ENCODE measurements at regions not wholly inside any gene's neighbourhood (a gene's known extent, or its start where the extent isn't known, plus 50 kb on each side); places are given as distances from the start of the nearest gene placed in this dataset.
"Not testable (repeated sequence)": the region's sequence is repeated elsewhere in the genome, so short reads cannot be mapped to it uniquely, and the experiment has no call there.

DNA sequence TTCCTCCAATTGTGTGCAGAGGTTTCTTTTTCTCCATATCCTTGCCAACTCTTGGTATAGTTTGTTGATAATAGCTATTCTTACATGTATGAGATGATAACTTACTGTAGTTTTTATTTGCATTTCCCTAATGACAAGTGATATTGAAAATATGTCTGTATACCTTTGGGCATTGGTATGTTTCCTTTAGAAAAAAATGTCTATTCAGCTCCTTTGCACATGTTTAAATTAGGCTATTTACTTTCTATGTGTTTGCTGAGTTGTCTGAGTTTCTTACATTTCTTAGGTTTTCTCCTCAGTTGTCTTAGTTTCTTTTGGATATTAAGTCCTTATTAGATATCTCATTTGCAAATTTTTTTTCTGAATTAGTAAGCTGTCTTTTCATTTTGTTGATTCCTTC, 487.3 kb upstream of the EPHA5 start:
- no peak for DNase-seq (ENCODE audit: low spot score)

DNA sequence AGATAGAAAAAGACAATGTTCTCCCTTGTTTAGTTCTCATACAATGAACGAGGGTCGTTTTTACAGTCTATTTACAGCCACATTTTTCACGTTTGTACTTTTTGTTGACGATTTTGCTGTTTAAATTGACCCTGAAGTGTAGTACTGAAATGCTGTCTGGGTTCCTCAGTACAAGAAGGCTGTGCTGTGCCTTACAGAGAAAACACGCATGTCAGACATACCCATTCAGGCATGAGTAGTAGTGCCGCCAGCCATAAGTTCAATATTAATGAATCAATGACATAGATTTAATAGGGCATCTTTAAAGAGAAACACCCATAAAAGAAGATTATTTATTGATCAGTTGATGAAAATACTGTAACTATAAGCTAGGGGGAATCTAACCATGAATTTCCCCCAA, 459.8 kb upstream of the EPHA5 start:
- no peak for DNase-seq (ENCODE audit: low spot score)

GRCh38 chr4:66123831-66124413, 453.6 kb upstream of the EPHA5 start:
- DNase-seq (ENCODE audit: low spot score): no peak

DNA sequence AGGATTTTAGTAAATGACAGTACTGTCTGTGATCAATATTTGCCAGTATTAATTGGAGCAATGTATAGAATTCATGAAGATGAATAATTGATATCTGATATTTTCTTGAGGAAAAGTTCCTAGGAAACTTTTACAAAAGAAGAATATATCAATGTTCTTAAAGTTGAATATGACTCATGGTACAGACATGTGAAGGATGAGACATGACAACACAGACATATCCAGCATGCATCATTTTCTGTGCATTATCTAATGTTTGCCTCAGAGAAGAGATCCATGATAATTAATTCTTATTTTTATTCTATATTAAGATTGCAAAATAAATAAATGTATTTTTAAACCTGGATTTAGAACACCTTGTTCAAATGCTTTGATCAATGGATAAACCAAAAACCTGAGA, 452.9 kb upstream of the EPHA5 start:
- no peak for DNase-seq (ENCODE audit: low spot score)

DNA sequence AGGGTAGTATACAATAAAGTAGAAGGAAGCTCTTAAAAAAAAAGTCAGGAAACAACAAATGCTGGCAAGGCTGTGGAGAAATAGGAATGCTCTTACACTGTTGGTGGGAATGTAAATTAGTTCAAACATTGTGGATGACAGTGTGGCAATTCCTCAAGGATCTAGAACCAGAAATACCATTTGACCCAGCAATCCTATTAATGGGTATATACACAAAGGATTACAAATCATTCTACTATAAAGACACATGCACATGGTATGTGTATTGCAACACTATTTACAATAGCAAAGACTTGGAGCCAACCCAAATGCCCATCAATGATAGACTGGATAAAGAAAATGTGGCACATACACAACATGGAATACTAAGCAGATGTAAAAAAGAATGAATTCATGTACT, 444.9 kb upstream of the EPHA5 start:
- not testable (repeated sequence) for DNase-seq (ENCODE audit: low spot score)

DNA sequence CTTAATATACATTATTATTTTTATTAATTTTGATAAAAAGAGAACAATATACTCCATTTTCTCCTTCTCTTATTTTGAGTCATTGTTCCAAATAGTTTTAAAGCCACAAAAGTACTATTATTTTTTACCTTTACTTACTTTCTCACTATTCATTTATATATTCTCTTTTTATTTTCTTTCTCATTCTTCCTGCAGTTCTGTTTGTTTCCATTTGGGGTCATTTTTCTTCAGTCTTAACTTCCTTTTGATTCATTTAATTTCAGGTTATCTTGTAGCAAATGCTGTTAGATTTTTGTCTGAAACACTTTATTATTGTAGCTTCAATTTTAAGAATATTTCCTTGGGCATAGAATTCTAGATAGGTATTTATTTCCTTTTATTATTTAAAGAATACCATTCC, 438.6 kb upstream of the EPHA5 start:
- DNase-seq (ENCODE audit: low spot score): no peak

DNA sequence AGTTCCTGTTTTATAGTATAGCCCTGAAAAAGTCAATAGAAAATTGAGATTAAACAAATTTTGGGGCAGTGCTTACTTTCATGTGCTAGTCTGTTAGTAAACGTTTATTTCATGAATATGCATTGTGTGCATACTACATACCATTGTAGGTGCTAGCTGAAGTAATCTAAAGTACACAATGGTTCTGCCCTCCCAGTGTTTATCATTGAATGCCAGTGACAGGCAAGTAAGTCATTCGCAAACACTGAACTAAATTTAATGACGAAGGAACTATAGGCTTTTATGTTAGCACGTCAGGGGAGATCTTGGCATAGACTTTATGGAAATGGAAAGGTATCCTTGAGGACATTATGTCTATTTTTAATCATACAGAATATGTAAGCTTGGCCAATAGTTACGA, 426.9 kb upstream of the EPHA5 start:
- DNase-seq (ENCODE audit: low spot score): no peak

DNA sequence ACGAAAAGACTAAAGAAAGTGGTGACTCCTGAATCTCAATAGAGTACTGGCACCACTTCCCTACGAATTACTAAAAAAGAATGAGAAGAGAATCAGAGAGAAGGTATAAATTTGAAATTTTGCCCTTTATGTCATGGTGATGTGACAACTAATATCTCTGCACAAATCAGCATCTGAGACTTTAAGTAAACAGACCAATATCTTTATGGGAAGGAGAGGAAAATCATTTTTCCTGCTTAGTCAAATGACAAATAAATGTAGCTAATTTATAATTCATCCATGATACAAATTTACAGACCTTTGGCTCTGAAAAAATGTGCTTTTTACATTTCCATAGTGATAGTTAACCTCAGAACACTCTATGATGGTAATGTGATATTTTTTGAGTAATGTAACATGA, 424.8 kb upstream of the EPHA5 start:
- DNase-seq (ENCODE audit: low spot score): no peak

GRCh38 chr4:66094070-66094469, 423.8 kb upstream of the EPHA5 start:
- no peak for DNase-seq (ENCODE audit: low spot score)

GRCh38 chr4:66091786-66092185, 421.5 kb upstream of the EPHA5 start:
- DNase-seq (ENCODE audit: low spot score): no peak

DNA sequence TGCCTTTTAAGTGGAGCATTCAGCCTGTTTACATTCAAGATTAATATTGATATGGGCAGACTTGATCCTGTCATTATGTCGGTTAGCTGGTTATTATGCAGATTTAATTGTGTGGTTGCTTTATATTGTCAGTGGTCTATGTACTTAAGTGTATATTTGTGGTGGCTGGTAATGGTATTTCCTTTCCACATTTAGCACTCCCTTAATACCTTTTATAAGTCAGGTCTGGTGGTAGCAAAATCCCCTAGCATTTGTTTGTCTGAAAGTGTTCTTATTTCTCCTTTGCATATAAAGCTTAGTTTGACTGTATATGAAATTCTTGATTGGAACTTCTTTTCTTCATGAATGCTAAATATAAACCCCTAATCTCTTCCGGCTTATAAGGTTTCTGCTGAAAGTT, 403.7 kb upstream of the EPHA5 start:
- no peak for DNase-seq (ENCODE audit: low spot score)

DNA sequence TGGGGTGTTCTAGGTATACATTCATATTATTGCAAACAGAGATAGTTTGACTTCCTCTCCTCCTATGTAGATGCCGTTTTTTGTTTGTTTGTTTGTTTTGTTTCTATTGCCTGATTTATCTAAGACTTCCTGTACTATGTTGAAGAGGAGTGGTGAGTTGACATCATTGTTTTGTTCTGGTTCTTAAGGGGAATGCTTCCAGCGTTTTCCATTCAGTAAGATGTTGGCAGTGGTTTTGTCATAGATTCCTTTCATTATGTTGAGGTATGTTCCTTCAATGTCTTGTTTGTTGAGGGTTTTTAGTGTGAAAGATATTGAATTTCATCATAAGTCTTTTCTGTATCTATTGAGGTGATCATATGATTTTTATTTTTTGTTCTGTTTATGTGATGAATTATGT, 401.6 kb upstream of the EPHA5 start:
- DNase-seq (ENCODE audit: low spot score): no peak

- no peak for DNase-seq (ENCODE audit: low spot score)
These were observed 392.6 kb upstream of the EPHA5 start for GRCh38 chr4:66062921-66063320.

GRCh38 chr4:66062044-66062443, 391.8 kb upstream of the EPHA5 start:
- DNase-seq (ENCODE audit: low spot score): no peak

- DNase-seq (ENCODE audit: low spot score): no peak
These were observed 389.3 kb upstream of the EPHA5 start for GRCh38 chr4:66059556-66059955.

- no peak for DNase-seq (ENCODE audit: low spot score)
These were observed 388.8 kb upstream of the EPHA5 start for GRCh38 chr4:66059136-66059535.

GRCh38 chr4:66055999-66056398, 385.7 kb upstream of the EPHA5 start:
- no peak for DNase-seq (ENCODE audit: low spot score)

DNA sequence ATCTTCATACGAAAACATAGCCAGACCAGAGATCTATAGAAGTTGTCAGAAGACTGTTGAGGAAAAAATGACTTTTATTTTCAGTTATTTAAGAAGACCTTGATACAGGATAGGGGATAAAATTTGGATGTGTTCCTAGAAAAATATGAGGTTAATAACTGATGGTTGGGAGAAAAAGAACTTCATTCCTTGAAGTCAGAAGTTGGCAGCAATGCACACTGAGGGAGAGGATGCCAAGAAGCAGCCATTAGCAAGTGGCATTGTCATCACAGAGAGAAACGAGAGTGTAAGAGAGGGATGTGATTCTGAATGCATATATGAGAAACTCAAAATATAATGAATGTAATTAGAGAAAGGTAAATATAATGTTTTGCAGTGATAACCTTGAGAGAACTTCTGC, 382.1 kb upstream of the EPHA5 start:
- no peak for DNase-seq (ENCODE audit: low spot score)

DNA sequence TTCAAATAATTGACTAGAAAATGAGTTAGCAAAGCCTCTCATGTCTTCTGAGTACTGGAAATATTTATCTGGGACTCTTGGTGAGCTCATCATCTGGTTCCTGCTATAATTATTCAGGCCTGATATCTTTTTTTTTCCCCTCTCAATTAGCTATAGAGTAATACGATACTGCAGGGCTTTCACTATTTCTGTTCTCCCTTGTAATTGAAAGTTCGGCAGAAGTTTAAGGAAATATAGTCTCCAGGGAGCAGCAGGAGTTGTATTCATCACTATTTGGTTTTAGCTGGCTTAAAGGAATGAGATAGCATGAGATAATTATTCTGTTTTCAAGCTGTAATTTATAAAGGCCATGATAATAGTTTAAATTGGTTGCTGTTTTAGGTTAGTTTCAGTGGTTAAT, 378.6 kb upstream of the EPHA5 start:
- no peak for DNase-seq (ENCODE audit: low spot score)

DNA sequence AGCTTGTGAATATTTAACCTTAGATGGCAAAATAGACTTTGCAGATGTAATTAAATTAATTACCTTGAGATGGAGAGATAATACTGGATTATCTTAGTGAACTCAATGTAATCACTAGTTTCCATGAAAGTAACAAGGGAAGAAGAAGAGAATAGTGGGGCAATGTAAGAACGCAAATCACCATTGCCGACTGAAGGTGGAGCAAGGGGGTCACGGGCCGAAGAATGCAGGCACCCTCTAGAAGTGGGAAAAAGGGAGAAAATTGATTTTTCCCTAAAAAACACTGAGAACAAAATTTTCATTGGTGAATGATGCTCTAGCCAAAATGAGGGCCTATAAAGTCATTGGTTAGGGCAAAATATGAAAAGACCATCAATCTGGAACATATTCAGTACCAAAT, 375.6 kb upstream of the EPHA5 start:
- DNase-seq (ENCODE audit: low spot score): no peak

GRCh38 chr4:66035701-66036100, 365.4 kb upstream of the EPHA5 start:
- no peak for DNase-seq (ENCODE audit: low spot score)

GRCh38 chr4:66034671-66035070, 364.4 kb upstream of the EPHA5 start:
- DNase-seq (ENCODE audit: low spot score): no peak

- no peak for DNase-seq (ENCODE audit: low spot score)
These were observed 364.0 kb upstream of the EPHA5 start for GRCh38 chr4:66034262-66034661.

DNA sequence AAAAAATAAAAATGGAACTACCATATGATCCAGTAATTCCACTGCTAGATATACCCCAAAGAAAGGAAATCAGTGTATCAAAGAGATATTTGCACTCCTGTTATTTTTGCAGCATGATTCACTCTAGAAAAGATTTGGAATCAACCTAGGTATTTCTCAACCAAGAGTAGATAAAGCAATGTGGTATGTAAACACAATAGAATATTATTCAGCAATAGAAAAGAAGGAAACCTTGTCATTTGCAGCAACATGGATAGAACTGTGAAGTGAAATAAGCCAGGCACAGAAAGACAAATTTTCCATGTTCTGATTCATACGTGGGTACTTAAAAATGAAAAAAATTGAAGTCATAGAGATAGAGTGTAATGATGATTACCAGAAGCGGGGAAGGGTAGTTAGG, 362.3 kb upstream of the EPHA5 start:
- no peak for DNase-seq (ENCODE audit: low spot score)

DNA sequence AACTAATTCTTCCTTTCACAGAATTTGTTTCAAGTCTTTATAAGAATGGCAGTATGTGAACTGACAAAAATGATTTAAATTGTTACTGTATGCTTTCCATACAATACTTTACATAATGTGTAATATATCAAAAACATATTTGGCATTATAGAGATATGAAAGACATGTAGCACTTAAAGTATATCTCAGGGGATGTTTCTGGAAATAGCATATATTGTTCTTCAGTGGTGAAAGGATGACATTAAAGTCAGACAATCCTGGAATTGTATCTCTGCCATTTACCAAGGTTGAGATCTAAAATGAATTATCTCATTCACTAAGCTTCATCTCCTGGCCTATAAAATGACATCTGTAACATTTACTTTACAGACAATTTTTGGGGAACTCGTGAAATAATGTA, 358.4 kb upstream of the EPHA5 start:
- no peak for DNase-seq (ENCODE audit: low spot score)
